ENCODE measurements at regions not wholly inside any gene's neighbourhood (a gene's known extent, or its start where the extent isn't known, plus 50 kb on each side); places are given as distances from the start of the nearest gene placed in this dataset.

- no peak overlapping the region for H3K4me3 ChIP-seq (replicated peaks; ENCODE audit: low read depth, low read length)
- peak; percentile 41 for TF ChIP-seq CTCF (IDR thresholded peaks at IDR 0.05; ENCODE audit: low read depth, low read length, missing control alignments)
- DNase-seq (ENCODE audit: extremely low read depth, low read depth), result no peak
Observed at GRCh38 chr11:135075740-135076139, 663.7 kb upstream of the B3GAT1 start.

- no peak for DNase-seq (ENCODE audit: extremely low read depth, low read depth)
- TF ChIP-seq CTCF (IDR thresholded peaks at IDR 0.05; ENCODE audit: low read depth, low read length, missing control alignments), result no peak
- H3K4me3 ChIP-seq (replicated peaks; ENCODE audit: low read depth, low read length), result no peak overlapping the region
Observed at GRCh38 chr11:135074397-135074998, 662.5 kb upstream of the B3GAT1 start.

- no peak overlapping the region for H3K4me3 ChIP-seq (replicated peaks; ENCODE audit: low read depth, low read length)
- no peak for TF ChIP-seq CTCF (IDR thresholded peaks at IDR 0.05; ENCODE audit: low read depth, low read length, missing control alignments)
- DNase-seq (ENCODE audit: extremely low read depth, low read depth), result no peak
Observed at GRCh38 chr11:135073870-135074269, 661.8 kb upstream of the B3GAT1 start.

GRCh38 chr11:135073381-135073780 is 661.3 kb upstream of the B3GAT1 start:
- no peak for TF ChIP-seq CTCF (IDR thresholded peaks at IDR 0.05; ENCODE audit: low read depth, low read length, missing control alignments)
- no peak overlapping the region for H3K4me3 ChIP-seq (replicated peaks; ENCODE audit: low read depth, low read length)
- no peak for DNase-seq (ENCODE audit: extremely low read depth, low read depth)

GRCh38 chr11:135069890-135070289 is 657.8 kb upstream of the B3GAT1 start:
- TF ChIP-seq CTCF (IDR thresholded peaks at IDR 0.05; ENCODE audit: low read depth, low read length, missing control alignments), result no peak
- no peak overlapping the region for H3K4me3 ChIP-seq (replicated peaks; ENCODE audit: low read depth, low read length)
- no peak for DNase-seq (ENCODE audit: extremely low read depth, low read depth)

GRCh38 chr11:135069063-135069462 is 657.0 kb upstream of the B3GAT1 start:
- no peak for DNase-seq (ENCODE audit: extremely low read depth, low read depth)
- no peak for TF ChIP-seq CTCF (IDR thresholded peaks at IDR 0.05; ENCODE audit: low read depth, low read length, missing control alignments)
- no peak overlapping the region for H3K4me3 ChIP-seq (replicated peaks; ENCODE audit: low read depth, low read length)

- H3K4me3 ChIP-seq (replicated peaks; ENCODE audit: low read depth, low read length), result no peak overlapping the region
- no peak for TF ChIP-seq CTCF (IDR thresholded peaks at IDR 0.05; ENCODE audit: low read depth, low read length, missing control alignments)
- no peak for DNase-seq (ENCODE audit: extremely low read depth, low read depth)
Observed at GRCh38 chr11:135062994-135063393, 651.0 kb upstream of the B3GAT1 start.

Data from HFF-Myc (cell line).